Chondrocyte (in vitro differentiated cells): ENCODE measurements at regions not wholly inside any gene's neighbourhood (a gene's known extent, or its start where the extent isn't known, plus 50 kb on each side); places are given as distances from the start of the nearest gene placed in this dataset.

Source experiments
- DNase-seq: peaks from one replicate; pipeline ENCODE4 v3.0.0; 2021; ENCODE audit warnings: mixed read lengths, low spot score
- H3K27ac Mint-ChIP-seq: one replicate; pipeline ENCODE4 v1.8.0; 2021; ENCODE audit warnings: mild to moderate bottlenecking, moderate library complexity, mixed read lengths; ENCODE audit not compliant: unreplicated experiment
- H3K27me3 Mint-ChIP-seq: 2 replicates; pipeline ENCODE4 v1.8.0; 2021; ENCODE audit warnings: low read depth, mixed read lengths
- H3K36me3 Mint-ChIP-seq: 2 replicates; pipeline ENCODE4 v1.8.0; 2021; ENCODE audit warnings: low read depth, mixed read lengths
- H3K4me1 Mint-ChIP-seq: 2 replicates; pipeline ENCODE4 v1.8.0; 2021; ENCODE audit warnings: low read depth, mild to moderate bottlenecking, mixed read lengths
- H3K4me3 Mint-ChIP-seq: one replicate; pipeline ENCODE4 v1.8.0; 2021; ENCODE audit warnings: mild to moderate bottlenecking, moderate library complexity, mixed read lengths; ENCODE audit not compliant: unreplicated experiment
- H3K9me3 Mint-ChIP-seq: 2 replicates; pipeline ENCODE4 v1.8.0; 2021; ENCODE audit warnings: low read depth, mixed read lengths
- TF ChIP-seq, protein P1 (sequence below): fragments of 200-600 bp; sonication (generic); IDR thresholded peaks from 2 replicates; pipeline ENCODE4 v1.5.0; 2021; ENCODE audit warnings: antibody characterized with exemption, mild to moderate bottlenecking, moderate library complexity

- H3K4me1 Mint-ChIP-seq = peaks cover under 1% of the 10 kb centered on the region
- TF ChIP-seq, protein P1, sequence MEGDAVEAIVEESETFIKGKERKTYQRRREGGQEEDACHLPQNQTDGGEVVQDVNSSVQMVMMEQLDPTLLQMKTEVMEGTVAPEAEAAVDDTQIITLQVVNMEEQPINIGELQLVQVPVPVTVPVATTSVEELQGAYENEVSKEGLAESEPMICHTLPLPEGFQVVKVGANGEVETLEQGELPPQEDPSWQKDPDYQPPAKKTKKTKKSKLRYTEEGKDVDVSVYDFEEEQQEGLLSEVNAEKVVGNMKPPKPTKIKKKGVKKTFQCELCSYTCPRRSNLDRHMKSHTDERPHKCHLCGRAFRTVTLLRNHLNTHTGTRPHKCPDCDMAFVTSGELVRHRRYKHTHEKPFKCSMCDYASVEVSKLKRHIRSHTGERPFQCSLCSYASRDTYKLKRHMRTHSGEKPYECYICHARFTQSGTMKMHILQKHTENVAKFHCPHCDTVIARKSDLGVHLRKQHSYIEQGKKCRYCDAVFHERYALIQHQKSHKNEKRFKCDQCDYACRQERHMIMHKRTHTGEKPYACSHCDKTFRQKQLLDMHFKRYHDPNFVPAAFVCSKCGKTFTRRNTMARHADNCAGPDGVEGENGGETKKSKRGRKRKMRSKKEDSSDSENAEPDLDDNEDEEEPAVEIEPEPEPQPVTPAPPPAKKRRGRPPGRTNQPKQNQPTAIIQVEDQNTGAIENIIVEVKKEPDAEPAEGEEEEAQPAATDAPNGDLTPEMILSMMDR = no peak
- H3K27me3 Mint-ChIP-seq = peaks cover 5% of the 10 kb centered on the region
- H3K27ac Mint-ChIP-seq = no peak overlapping the region
- DNase-seq = no peak
- peaks cover 6% of the 10 kb centered on the region for H3K9me3 Mint-ChIP-seq
- H3K4me3 Mint-ChIP-seq = no peak overlapping the region
- no peaks in the 10 kb centered on the region for H3K36me3 Mint-ChIP-seq
Observed at GRCh38 chr22:44618400-44618799, 83.6 kb upstream of the PRR5 start.

DNA sequence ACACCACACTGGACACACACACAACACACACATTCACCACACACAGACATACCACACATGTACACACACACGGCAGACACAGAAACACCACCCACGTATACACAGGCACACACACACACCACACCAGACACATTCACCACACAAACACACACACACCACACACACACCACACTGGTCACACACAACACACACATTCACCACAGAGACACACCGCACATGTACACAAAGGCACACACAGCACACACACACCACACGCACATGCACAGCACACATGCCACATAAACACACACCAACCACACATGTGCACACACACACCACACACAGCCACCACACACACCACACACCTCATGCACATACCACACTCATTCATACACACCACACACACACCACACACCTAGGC, 84.2 kb upstream of the PRR5 start:
- H3K27ac Mint-ChIP-seq = no peak overlapping the region
- TF ChIP-seq, protein P1 = no peak
- no peaks in the 10 kb centered on the region for H3K36me3 Mint-ChIP-seq
- H3K9me3 Mint-ChIP-seq = peaks cover 6% of the 10 kb centered on the region
- H3K27me3 Mint-ChIP-seq = peaks cover 4% of the 10 kb centered on the region
- H3K4me3 Mint-ChIP-seq = no peak overlapping the region
- no peaks in the 10 kb centered on the region for H3K4me1 Mint-ChIP-seq
- no peak for DNase-seq

GRCh38 chr22:44616882-44617655, 84.9 kb upstream of the PRR5 start:
- H3K27me3 Mint-ChIP-seq = no peaks in the 10 kb centered on the region
- no peak for DNase-seq
- H3K9me3 Mint-ChIP-seq = peaks cover 7% of the 10 kb centered on the region
- TF ChIP-seq, protein P1 = no peak
- no peak overlapping the region for H3K27ac Mint-ChIP-seq
- H3K4me3 Mint-ChIP-seq = no peak overlapping the region
- H3K4me1 Mint-ChIP-seq = no peaks in the 10 kb centered on the region
- H3K36me3 Mint-ChIP-seq = peaks cover under 1% of the 10 kb centered on the region

DNA sequence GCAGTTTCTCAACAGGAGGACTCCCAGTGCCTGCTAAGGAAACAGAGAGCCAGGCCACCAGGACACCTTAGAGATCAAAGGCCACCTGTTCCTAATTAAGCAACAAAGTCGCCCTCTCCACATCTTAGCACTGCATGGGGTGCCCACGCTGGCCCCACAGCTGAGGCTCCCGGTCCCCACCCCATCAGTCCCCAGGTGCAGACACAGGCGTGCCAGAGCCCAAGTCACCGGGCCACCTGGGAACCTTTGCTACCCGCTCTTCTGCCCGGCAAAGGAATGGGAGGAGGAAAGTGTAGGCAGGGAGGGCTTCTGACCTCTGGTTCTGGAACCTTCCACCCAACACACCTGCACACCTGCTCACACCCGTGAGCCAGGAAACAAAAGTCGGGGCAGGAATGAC, 85.5 kb upstream of the PRR5 start:
- no peaks in the 10 kb centered on the region for H3K27me3 Mint-ChIP-seq
- no peak for DNase-seq
- no peak overlapping the region for H3K27ac Mint-ChIP-seq
- peaks cover 2% of the 10 kb centered on the region for H3K36me3 Mint-ChIP-seq
- no peaks in the 10 kb centered on the region for H3K4me1 Mint-ChIP-seq
- TF ChIP-seq, protein P1 = no peak
- no peak overlapping the region for H3K4me3 Mint-ChIP-seq
- peaks cover 12% of the 10 kb centered on the region for H3K9me3 Mint-ChIP-seq

GRCh38 chr22:44615602-44616180, 86.3 kb upstream of the PRR5 start:
- Mint-ChIP-seq H3K27me3 (no peaks in the 10 kb centered on the region), H3K4me1 (no peaks in the 10 kb centered on the region), H3K27ac (no peak overlapping the region), H3K36me3 (peaks cover 4% of the 10 kb centered on the region), H3K9me3 (peaks cover 15% of the 10 kb centered on the region), H3K4me3 (no peak overlapping the region)
- TF ChIP-seq, protein P1 = no peak
- no peak for DNase-seq
